ENCODE measurements at regions not wholly inside any gene's neighbourhood (a gene's known extent, or its start where the extent isn't known, plus 50 kb on each side); places are given as distances from the start of the nearest gene placed in this dataset.

DNA sequence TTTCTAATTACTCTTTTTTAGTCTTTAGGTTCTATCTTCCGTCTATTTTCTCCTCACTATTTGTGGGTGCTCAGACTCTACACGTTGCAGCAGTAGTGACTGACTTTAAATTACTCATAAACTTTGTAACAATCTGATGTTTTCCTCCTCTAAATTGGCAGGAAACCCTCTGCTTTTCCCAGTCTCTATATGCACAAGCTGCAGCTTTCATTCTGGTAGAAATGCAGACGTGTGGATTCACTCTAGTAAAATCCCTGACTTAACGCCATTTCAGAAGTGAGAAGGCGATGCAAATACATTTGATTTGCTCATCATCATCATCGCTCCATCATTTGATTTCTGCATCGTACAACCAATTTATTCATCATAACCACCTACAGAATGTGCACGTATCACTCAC, 561.0 kb upstream of the ZFHX3 start:
- Histone ChIP-seq H3K27me3 (ENCODE audit: control insufficient read depth, insufficient read depth, low read length) (no peaks in the 10 kb centered on the region), H3K4me3 (ENCODE audit: insufficient read depth, low read depth, low read length) (no peak overlapping the region)

DNA sequence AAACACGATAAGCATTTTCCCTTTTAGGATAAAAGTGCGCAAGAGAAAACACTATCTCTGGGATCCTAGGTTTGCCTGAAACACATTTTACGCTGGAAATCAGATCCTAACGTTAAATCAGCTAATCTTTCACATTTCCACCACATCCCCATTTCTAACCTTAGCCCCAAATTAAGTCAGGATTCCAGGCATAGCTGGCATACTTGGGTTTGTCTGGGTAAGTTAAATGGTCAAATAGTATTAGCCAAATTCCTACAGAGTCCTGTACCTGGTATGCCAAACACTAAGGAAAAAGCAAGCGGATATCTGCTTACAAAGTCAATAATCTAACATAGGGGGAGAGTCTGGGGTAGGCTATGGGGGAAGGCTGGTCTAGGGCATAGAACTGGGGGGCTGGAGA, 557.4 kb upstream of the ZFHX3 start:
- Histone ChIP-seq H3K36me3 (replicated peaks; ENCODE audit: control insufficient read depth, insufficient read depth, low read length) (no peaks in the 10 kb centered on the region), H3K27me3 (ENCODE audit: control insufficient read depth, insufficient read depth, low read length) (no peaks in the 10 kb centered on the region), H3K4me3 (ENCODE audit: insufficient read depth, low read depth, low read length) (no peak overlapping the region)
- DNase-seq: peak; percentile 15

More for the DNA sequence above, 561.0 kb upstream of the ZFHX3 start:
- no peak for DNase-seq
- H3K36me3 ChIP-seq (replicated peaks; ENCODE audit: control insufficient read depth, insufficient read depth, low read length): no peaks in the 10 kb centered on the region

DNA sequence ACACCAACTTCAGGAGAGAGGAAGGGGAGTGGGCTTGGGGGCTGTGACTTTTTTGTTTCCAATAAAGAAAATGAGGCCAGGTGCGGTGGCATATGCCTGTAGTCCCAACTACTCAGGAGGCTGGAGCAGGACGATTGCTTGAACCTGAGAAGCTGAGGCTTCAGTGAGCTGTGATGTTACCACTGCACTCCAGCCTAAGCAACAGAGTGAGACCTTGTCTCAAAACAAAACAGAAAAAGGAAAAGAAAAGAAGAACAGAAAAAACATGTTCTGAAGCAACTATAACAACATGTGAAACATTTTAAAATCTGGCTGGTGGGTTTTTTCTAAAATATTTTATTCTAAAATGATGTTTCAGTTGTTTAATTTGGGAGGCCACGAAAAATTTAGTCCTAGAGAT, 554.0 kb upstream of the ZFHX3 start:
- no peak for DNase-seq
- no peak overlapping the region for H3K4me3 ChIP-seq (ENCODE audit: insufficient read depth, low read depth, low read length)
- H3K36me3 ChIP-seq (replicated peaks; ENCODE audit: control insufficient read depth, insufficient read depth, low read length): no peaks in the 10 kb centered on the region
- no peaks in the 10 kb centered on the region for H3K27me3 ChIP-seq (ENCODE audit: control insufficient read depth, insufficient read depth, low read length)

DNA sequence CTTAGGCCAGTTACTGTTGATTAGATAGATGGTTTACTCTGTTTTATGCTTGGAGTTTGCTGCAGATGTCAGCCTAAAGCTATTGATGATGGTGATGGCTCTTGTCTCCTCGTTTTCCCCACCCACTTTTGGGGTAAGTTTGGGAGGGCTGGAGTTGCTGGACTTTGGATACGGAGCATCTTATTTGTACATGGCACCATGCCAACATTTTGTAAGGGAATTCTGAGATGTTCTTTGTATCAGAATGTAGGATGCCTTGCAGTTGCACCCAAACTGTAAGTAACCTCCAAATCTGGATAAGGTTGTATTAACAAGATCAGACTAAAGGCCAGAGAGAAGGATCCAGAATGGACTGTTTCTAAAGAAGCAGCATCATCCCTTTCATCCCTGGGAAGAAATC, 551.9 kb upstream of the ZFHX3 start:
- no peaks in the 10 kb centered on the region for H3K36me3 ChIP-seq (replicated peaks; ENCODE audit: control insufficient read depth, insufficient read depth, low read length)
- H3K4me3 ChIP-seq (ENCODE audit: insufficient read depth, low read depth, low read length): no peak overlapping the region
- DNase-seq: no peak
- H3K27me3 ChIP-seq (ENCODE audit: control insufficient read depth, insufficient read depth, low read length): no peaks in the 10 kb centered on the region

DNA sequence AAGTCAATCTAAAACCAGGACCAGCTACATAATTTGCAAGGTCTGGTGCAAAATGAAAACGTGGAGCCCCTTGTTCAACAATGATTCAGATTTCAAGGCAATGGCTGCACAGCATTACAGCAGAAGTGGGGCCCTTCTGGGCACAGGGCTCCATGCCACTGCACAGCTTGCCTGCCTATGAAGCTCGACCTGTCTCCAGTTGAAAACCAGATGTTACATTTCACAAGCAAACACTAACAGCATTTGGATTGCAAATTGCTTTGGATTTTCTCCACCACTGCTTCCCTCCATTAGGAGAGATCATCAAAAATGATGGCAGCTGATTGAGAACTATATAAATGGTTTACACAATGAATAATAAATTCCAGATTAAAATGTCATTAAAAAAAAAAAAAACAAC, 551.4 kb upstream of the ZFHX3 start:
- Histone ChIP-seq H3K27me3 (ENCODE audit: control insufficient read depth, insufficient read depth, low read length) (no peaks in the 10 kb centered on the region), H3K4me3 (ENCODE audit: insufficient read depth, low read depth, low read length) (no peak overlapping the region), H3K36me3 (replicated peaks; ENCODE audit: control insufficient read depth, insufficient read depth, low read length) (no peaks in the 10 kb centered on the region)
- DNase-seq: no peak

DNA sequence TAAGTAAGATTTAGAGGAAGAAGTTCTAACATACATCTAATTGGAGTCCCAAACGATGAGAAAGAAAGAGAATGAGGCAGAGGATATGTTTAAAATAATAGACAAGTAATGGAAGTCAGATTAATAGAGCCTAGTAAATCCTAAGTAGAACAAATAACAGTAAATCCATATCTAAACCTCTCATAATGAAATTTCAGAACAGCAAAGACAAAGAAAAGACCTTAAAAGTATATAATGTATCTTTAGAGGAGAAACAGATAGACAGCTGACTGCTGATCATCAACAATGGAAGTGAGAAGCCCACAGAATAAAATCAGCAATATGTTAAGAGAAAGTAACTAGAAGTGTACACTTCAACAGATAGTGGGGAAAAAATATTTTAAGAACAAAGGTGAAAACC, 536.2 kb upstream of the ZFHX3 start:
- Histone ChIP-seq H3K4me3 (ENCODE audit: insufficient read depth, low read depth, low read length) (no peak overlapping the region), H3K36me3 (replicated peaks; ENCODE audit: control insufficient read depth, insufficient read depth, low read length) (no peaks in the 10 kb centered on the region), H3K27me3 (ENCODE audit: control insufficient read depth, insufficient read depth, low read length) (no peaks in the 10 kb centered on the region)
- DNase-seq: no peak

DNA sequence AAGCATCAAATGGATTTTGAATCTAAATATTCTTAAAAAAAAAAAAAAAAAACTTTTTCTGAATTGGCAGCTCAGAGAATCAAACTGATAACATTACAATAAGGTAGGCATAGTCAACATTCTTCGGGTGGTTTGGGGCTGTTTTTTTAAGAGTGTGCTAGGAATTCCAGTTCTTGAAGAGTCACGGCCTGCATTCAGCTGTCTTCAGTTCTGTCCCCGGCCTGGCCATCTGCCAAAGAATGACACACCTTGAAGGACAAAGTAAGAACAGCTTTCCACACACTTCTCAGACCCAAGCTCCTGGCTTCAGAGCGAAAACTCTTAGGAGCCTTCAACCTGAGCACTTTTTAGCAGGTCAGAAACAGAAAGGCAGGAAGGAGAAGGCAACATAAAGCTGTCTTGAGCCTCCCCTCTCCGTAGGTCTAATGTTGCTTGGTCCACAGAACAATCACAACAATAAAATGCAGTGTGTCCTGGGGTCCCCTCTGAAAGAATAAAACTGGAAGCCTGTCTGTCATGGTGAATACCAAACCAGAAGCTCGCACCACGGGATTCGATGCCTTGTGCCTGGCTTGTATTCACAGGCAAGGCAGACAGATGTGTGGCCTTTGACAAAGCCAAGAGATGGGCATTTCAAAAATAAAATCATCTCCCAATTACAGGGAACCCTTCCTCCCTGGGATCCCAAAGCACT, 524.4 kb upstream of the ZFHX3 start:
- no peaks in the 10 kb centered on the region for H3K27me3 ChIP-seq (ENCODE audit: control insufficient read depth, insufficient read depth, low read length)
- no peak for DNase-seq
- H3K4me3 ChIP-seq (ENCODE audit: insufficient read depth, low read depth, low read length): no peak overlapping the region
- H3K36me3 ChIP-seq (replicated peaks; ENCODE audit: control insufficient read depth, insufficient read depth, low read length): no peaks in the 10 kb centered on the region

DNA sequence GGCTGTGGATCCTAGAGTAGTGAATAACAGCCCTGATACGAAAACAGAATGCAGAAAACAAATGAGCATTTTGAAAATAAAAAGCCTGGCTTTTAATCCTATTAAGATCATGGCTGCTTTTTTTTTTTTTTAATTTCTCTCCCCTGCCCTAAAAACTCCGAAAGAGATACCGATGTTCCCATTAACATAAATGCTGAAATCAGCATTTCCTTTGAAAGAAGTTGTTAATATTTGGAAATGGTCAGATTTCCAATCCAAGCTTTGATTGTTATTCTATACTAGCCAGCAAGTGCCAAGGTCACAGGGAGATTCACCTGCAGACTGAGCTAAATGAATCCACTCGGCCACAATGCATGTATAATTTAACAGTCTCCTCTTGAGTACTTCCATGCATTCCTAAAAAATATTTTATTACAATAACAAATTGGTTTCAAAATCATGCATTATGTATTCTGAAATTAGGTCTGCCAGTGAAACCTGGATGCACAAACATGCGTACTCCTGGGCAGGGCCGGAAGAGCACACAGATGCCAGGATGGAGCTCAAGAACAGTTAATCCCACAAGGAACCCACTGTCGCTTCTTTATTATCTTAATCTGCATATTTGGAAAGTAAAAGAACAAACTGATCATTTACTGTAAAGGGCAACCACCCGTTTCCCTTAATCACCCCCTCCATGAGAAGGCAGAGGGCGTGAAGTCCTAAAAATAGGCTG, 521.5 kb upstream of the ZFHX3 start:
- H3K27me3 ChIP-seq (ENCODE audit: control insufficient read depth, insufficient read depth, low read length): no peaks in the 10 kb centered on the region
- no peaks in the 10 kb centered on the region for H3K36me3 ChIP-seq (replicated peaks; ENCODE audit: control insufficient read depth, insufficient read depth, low read length)
- no peak for DNase-seq
- H3K4me3 ChIP-seq (ENCODE audit: insufficient read depth, low read depth, low read length): no peak overlapping the region

DNA sequence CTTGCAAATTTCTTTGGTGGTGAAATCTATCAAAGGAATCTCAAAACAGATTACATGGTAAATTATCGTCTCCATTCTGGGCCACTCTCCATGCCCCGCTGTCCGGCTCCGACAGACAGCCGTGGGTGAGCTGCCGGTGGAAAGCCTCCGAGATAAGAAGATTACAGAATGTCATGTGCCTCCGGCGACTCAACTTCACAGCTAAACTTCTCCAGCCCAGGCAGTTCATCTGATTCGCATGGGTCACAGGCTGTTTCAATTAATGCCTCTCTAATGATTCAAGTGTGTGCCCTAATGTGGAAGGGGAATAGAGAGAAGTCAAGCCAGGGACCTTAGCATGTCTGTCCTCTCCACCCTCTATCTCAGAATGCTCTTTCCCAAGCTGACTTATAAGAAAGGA, 520.8 kb upstream of the ZFHX3 start:
- no peak for DNase-seq
- Histone ChIP-seq H3K27me3 (ENCODE audit: control insufficient read depth, insufficient read depth, low read length) (no peaks in the 10 kb centered on the region), H3K36me3 (replicated peaks; ENCODE audit: control insufficient read depth, insufficient read depth, low read length) (no peaks in the 10 kb centered on the region), H3K4me3 (ENCODE audit: insufficient read depth, low read depth, low read length) (no peak overlapping the region)

DNA sequence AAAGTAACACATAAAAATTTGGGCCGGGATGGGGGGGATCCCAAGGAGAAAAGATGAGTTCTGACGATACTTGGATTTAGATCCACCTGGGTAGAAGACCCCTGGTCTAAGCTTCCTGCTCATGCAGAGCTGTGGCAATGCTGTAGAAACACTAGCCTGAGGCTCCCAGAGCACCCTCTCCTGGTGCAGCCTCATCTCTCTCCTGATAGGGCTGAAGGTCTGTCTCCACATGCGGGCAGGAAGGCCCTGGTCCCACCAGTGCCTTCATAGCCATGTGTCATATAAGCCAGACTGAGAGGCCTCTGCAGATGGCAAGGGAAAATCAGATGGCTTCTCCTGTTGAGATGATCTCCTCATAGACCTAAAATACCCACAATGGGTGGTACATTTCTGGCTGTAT, 518.0 kb upstream of the ZFHX3 start:
- Histone ChIP-seq H3K27me3 (ENCODE audit: control insufficient read depth, insufficient read depth, low read length) (no peaks in the 10 kb centered on the region), H3K36me3 (replicated peaks; ENCODE audit: control insufficient read depth, insufficient read depth, low read length) (no peaks in the 10 kb centered on the region), H3K4me3 (ENCODE audit: insufficient read depth, low read depth, low read length) (no peak overlapping the region)
- no peak for DNase-seq

DNA sequence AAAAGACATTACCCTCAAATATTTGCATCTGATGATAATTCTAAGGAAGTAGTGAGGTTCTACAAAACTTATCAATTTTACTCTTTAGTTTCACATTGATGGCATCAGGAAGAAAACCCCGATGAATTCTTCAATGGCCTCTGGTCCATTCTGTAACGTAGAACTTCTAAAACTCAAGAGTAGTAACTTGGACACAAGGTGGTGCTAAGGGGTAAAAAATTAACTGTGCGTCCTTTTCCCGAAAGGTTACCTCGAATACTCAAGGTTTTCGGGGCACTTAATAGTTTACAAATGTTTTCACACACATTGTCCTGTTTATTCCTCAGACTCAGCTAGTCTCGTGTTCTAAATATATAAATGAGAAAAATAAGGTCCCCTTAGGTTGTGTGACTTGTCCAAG, 517.3 kb upstream of the ZFHX3 start:
- Histone ChIP-seq H3K36me3 (replicated peaks; ENCODE audit: control insufficient read depth, insufficient read depth, low read length) (no peaks in the 10 kb centered on the region), H3K4me3 (ENCODE audit: insufficient read depth, low read depth, low read length) (no peak overlapping the region), H3K27me3 (ENCODE audit: control insufficient read depth, insufficient read depth, low read length) (no peaks in the 10 kb centered on the region)
- DNase-seq: peak; percentile 38

DNA sequence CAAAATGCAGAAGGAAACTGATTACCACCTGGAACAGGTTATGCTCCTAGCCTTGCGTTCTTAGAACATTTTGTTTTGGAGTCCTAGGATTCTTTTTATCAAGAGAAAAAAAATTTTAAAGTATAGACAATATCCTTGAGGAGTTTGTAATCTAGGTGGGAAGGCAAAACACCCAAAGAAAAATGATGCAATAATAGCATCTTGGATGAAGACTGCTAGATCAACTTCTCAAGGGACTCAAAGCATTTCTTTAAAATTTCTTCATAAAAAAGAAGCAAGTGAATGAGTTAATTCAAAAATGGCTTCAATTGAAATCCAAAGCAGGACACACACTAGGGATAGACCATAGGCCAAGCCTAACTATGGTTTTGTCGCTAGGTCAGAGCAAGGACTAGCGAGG, 515.8 kb upstream of the ZFHX3 start:
- Histone ChIP-seq H3K36me3 (replicated peaks; ENCODE audit: control insufficient read depth, insufficient read depth, low read length) (no peaks in the 10 kb centered on the region), H3K27me3 (ENCODE audit: control insufficient read depth, insufficient read depth, low read length) (no peaks in the 10 kb centered on the region), H3K4me3 (ENCODE audit: insufficient read depth, low read depth, low read length) (no peak overlapping the region)
- DNase-seq: no peak

DNA sequence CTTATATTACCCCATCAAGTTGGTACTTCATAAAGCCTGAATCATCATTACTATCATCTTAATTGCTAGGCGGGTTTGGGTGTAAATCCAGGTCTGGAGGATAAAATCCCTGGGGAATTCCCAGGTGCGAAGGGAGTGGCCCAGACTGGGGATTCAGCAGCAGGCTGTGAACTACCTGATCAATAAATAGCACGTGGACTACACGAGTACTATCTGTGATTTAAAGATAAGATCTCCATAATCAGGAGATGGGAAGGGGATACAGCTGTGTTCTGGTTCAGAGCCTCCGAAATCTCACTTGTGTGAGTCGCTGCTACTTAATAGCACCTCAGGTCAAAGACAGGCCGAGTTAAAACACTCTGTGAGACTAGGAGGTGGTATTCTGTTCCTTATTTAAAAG, 512.6 kb upstream of the ZFHX3 start:
- H3K4me3 ChIP-seq (ENCODE audit: insufficient read depth, low read depth, low read length): no peak overlapping the region
- no peaks in the 10 kb centered on the region for H3K36me3 ChIP-seq (replicated peaks; ENCODE audit: control insufficient read depth, insufficient read depth, low read length)
- no peaks in the 10 kb centered on the region for H3K27me3 ChIP-seq (ENCODE audit: control insufficient read depth, insufficient read depth, low read length)
- DNase-seq: no peak

DNA sequence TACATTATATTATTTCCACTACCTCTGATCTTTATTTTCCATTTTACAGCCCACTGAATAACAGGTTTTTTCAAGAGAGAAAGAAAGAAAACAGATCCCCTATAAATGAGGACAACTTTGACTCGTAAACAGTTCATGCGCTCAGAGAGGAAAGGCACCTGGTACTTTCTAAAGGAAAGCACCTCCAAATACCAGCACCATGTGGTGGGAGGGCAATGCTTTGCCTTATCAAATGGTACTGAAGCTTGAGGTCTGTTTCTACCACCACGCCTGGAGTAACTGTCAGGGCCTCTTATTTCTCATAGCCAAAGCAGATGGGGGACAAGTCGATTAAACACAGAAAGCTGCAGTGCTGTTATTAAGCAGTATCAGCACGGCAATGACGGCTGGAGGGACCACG, 510.3 kb upstream of the ZFHX3 start:
- no peaks in the 10 kb centered on the region for H3K27me3 ChIP-seq (ENCODE audit: control insufficient read depth, insufficient read depth, low read length)
- no peaks in the 10 kb centered on the region for H3K36me3 ChIP-seq (replicated peaks; ENCODE audit: control insufficient read depth, insufficient read depth, low read length)
- no peak for DNase-seq
- H3K4me3 ChIP-seq (ENCODE audit: insufficient read depth, low read depth, low read length): no peak overlapping the region

DNA sequence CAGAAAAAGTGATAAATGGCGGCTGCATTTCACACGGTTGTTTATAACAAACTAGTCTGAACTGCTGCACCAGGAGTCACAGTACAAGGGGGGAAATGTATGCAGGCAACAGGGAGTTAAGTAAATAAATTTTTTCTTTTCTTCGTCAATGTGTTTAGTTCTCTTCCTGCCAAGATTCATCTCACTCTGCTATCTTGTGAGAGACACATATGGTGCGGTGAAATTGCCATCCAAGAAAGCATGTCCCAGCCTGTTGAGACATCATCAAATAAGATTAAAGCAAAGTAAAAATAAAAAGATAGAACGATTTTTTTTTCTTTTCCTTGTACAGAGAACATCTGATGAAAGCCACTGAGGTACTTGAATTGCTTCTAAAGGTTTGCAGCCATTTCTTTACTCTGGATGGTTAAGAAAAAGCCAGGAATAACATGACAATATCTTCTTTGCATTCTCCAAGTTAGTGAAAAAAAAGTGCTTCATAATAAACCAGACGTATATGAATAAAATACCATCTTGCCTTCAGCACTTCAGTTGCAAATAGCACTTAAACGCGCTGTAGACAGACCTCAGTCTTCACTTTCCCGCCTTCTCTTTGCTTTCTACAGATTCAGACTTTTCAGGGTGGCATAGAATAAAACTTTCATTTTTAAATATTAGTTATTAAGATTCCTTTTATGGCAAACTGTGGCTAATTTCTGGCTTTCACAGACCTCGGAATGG, 506.2 kb upstream of the ZFHX3 start:
- H3K27me3 ChIP-seq (ENCODE audit: control insufficient read depth, insufficient read depth, low read length): no peaks in the 10 kb centered on the region
- DNase-seq: no peak
- H3K36me3 ChIP-seq (replicated peaks; ENCODE audit: control insufficient read depth, insufficient read depth, low read length): no peaks in the 10 kb centered on the region
- no peak overlapping the region for H3K4me3 ChIP-seq (ENCODE audit: insufficient read depth, low read depth, low read length)

Measured in H7 (cell line).